ENCODE measurements at regions not wholly inside any gene's neighbourhood (a gene's known extent, or its start where the extent isn't known, plus 50 kb on each side); places are given as distances from the start of the nearest gene placed in this dataset.
"Not testable (repeated sequence)": the region's sequence is repeated elsewhere in the genome, so short reads cannot be mapped to it uniquely, and the experiment has no call there.

- no peak for DNase-seq
These were observed 139.2 kb upstream of the RBPJ start for GRCh38 chr4:26181616-26182015.

GRCh38 chr4:26183017-26183416 lies 137.8 kb upstream of the RBPJ start:
- DNase-seq, result no peak

- no peak for DNase-seq
These were observed 135.4 kb upstream of the RBPJ start for GRCh38 chr4:26185436-26185835.

- no peak for DNase-seq
These were observed 129.5 kb upstream of the RBPJ start for GRCh38 chr4:26191353-26191752.

- no peak for DNase-seq
These were observed 127.6 kb upstream of the RBPJ start for GRCh38 chr4:26192899-26193869.

- DNase-seq, result no peak
These were observed 126.0 kb upstream of the RBPJ start for GRCh38 chr4:26194764-26195163.

GRCh38 chr4:26196567-26196966 lies 124.2 kb upstream of the RBPJ start:
- DNase-seq, result no peak

- DNase-seq, result peak; percentile 63 to 72
These were observed 123.6 kb upstream of the RBPJ start for GRCh38 chr4:26197018-26197779.

GRCh38 chr4:26198931-26199330 lies 121.9 kb upstream of the RBPJ start:
- not testable (repeated sequence) for DNase-seq

- DNase-seq, result no peak
These were observed 121.2 kb upstream of the RBPJ start for GRCh38 chr4:26199596-26199995.

GRCh38 chr4:26201120-26201519 lies 119.7 kb upstream of the RBPJ start:
- DNase-seq, result no peak

GRCh38 chr4:26204249-26204825 lies 116.5 kb upstream of the RBPJ start:
- peak; percentile 11 to 20 for DNase-seq

- no peak for DNase-seq
These were observed 115.9 kb upstream of the RBPJ start for GRCh38 chr4:26204911-26205370.

GRCh38 chr4:26206339-26206738 lies 114.5 kb upstream of the RBPJ start:
- DNase-seq, result no peak

- no peak for DNase-seq
These were observed 113.8 kb upstream of the RBPJ start for GRCh38 chr4:26206999-26207398.

- no peak for DNase-seq
These were observed 113.2 kb upstream of the RBPJ start for GRCh38 chr4:26207631-26208030.

- no peak for DNase-seq
These were observed 112.4 kb upstream of the RBPJ start for GRCh38 chr4:26208237-26208994.

- not testable (repeated sequence) for DNase-seq
These were observed 111.4 kb upstream of the RBPJ start for GRCh38 chr4:26209378-26209777.

- no peak for DNase-seq
These were observed 108.3 kb upstream of the RBPJ start for GRCh38 chr4:26212528-26212927.

- no peak for DNase-seq
These were observed 107.5 kb upstream of the RBPJ start for GRCh38 chr4:26213317-26213716.

GRCh38 chr4:26214994-26215393 lies 105.8 kb upstream of the RBPJ start:
- DNase-seq, result no peak

GRCh38 chr4:26215725-26216124 lies 105.1 kb upstream of the RBPJ start:
- no peak for DNase-seq

- DNase-seq, result no peak
These were observed 103.3 kb upstream of the RBPJ start for GRCh38 chr4:26217481-26217880.
